ENCODE measurements at regions not wholly inside any gene's neighbourhood (a gene's known extent, or its start where the extent isn't known, plus 50 kb on each side); places are given as distances from the start of the nearest gene placed in this dataset.

GRCh38 chr10:124225467-124226270 is 132.3 kb upstream of the CHST15 start:
- DNase-seq, result no peak

GRCh38 chr10:124225029-124225466 is 131.7 kb upstream of the CHST15 start:
- DNase-seq, result no peak

- no peak for DNase-seq
Observed at GRCh38 chr10:124224331-124225028, 131.1 kb upstream of the CHST15 start.

- no peak for DNase-seq
Observed at GRCh38 chr10:124223711-124224085, 130.3 kb upstream of the CHST15 start.

- no peak for DNase-seq
Observed at GRCh38 chr10:124222988-124223710, 129.8 kb upstream of the CHST15 start.

GRCh38 chr10:124222318-124222987 is 129.1 kb upstream of the CHST15 start:
- no peak for DNase-seq

- DNase-seq, result no peak
Observed at GRCh38 chr10:124221356-124222317, 128.2 kb upstream of the CHST15 start.

- no peak for DNase-seq
Observed at GRCh38 chr10:124220971-124221355, 127.6 kb upstream of the CHST15 start.

GRCh38 chr10:124220547-124220946 is 127.1 kb upstream of the CHST15 start:
- DNase-seq, result no peak

GRCh38 chr10:124219655-124220054 is 126.3 kb upstream of the CHST15 start:
- DNase-seq, result no peak

- no peak for DNase-seq
Observed at GRCh38 chr10:124219062-124219461, 125.7 kb upstream of the CHST15 start.

GRCh38 chr10:124217906-124218804 is 124.8 kb upstream of the CHST15 start:
- DNase-seq, result no peak

GRCh38 chr10:124217031-124217430 is 123.6 kb upstream of the CHST15 start:
- DNase-seq, result no peak

GRCh38 chr10:124214610-124215375 is 121.4 kb upstream of the CHST15 start:
- DNase-seq, result no peak

GRCh38 chr10:124213899-124214510 is 120.6 kb upstream of the CHST15 start:
- DNase-seq, result no peak

- DNase-seq, result no peak
Observed at GRCh38 chr10:124213471-124213870, 120.1 kb upstream of the CHST15 start.

- DNase-seq, result no peak
Observed at GRCh38 chr10:124212702-124213101, 119.3 kb upstream of the CHST15 start.

GRCh38 chr10:124211921-124212320 is 118.5 kb upstream of the CHST15 start:
- no peak for DNase-seq

- no peak for DNase-seq
Observed at GRCh38 chr10:124210263-124210662, 116.9 kb upstream of the CHST15 start.

- no peak for DNase-seq
Observed at GRCh38 chr10:124207391-124207790, 114.0 kb upstream of the CHST15 start.

All from NCI-H2171 (cell line).